ENCODE measurements at regions not wholly inside any gene's neighbourhood (a gene's known extent, or its start where the extent isn't known, plus 50 kb on each side); places are given as distances from the start of the nearest gene placed in this dataset.
A peak's percentile ranks its signal among the peaks of the same experiment; 100 is the strongest.

- intact Hi-C loops (cut with DNase I) = no loop called here
- DNase-seq = no peak
- WGBS, 3 donors = 70 to 72% (median 71%) methylated on average over 9 of the region's 9 CpGs
- Histone ChIP-seq H3K4me3 (no peak overlapping the region), H3K27ac (no peak overlapping the region), H3K9me3 (no peaks in the 10 kb centered on the region), H3K36me3 (no peaks in the 10 kb centered on the region), H3K27me3 (no peaks in the 10 kb centered on the region), H3K4me1 (ENCODE audit: insufficient read depth) (no peaks in the 10 kb centered on the region)
- TF ChIP-seq EP300 (IDR thresholded peaks at IDR 0.05) = no peak
- TF ChIP-seq POLR2A (IDR thresholded peaks at IDR 0.05) = no peak
- TF ChIP-seq CTCF (IDR thresholded peaks at IDR 0.05) = no peak
Observed at GRCh38 chr17:34445101-34445500, 82.1 kb upstream of the CCL1 start.

GRCh38 chr17:34443619-34444469 is 80.8 kb upstream of the CCL1 start:
- H3K36me3 ChIP-seq = no peaks in the 10 kb centered on the region
- no peaks in the 10 kb centered on the region for H3K27me3 ChIP-seq
- peak in 2 of 5 donors; percentile 25 to 39 for DNase-seq
- no peak overlapping the region for H3K27ac ChIP-seq
- no peaks in the 10 kb centered on the region for H3K4me1 ChIP-seq (ENCODE audit: insufficient read depth)
- H3K4me3 ChIP-seq = no peak overlapping the region
- WGBS, 3 donors = 38 to 53% (median 45%) methylated on average over 11 to 12 of the region's 12 CpGs
- TF ChIP-seq EP300 (IDR thresholded peaks at IDR 0.05) = no peak
- no peak for TF ChIP-seq CTCF (IDR thresholded peaks at IDR 0.05)
- intact Hi-C loops (cut with DNase I) = no loop called here
- H3K9me3 ChIP-seq = no peaks in the 10 kb centered on the region

- H3K36me3 ChIP-seq = no peaks in the 10 kb centered on the region
- intact Hi-C loops (cut with DNase I) = no loop called here
- no peak overlapping the region for H3K27ac ChIP-seq
- H3K27me3 ChIP-seq = no peaks in the 10 kb centered on the region
- TF ChIP-seq CTCF (IDR thresholded peaks at IDR 0.05) (no peak), EP300 (IDR thresholded peaks at IDR 0.05) (no peak), POLR2A (IDR thresholded peaks at IDR 0.05) (no peak)
- no peaks in the 10 kb centered on the region for H3K9me3 ChIP-seq
- no peak for DNase-seq
- H3K4me1 ChIP-seq (ENCODE audit: insufficient read depth) = no peaks in the 10 kb centered on the region
- WGBS, 3 donors = 29 to 40% (median 38%) methylated on average over 10 of the region's 10 CpGs
- H3K4me3 ChIP-seq = no peak overlapping the region
Observed at GRCh38 chr17:34442387-34443111, 79.5 kb upstream of the CCL1 start.

GRCh38 chr17:34437188-34437587 is 74.2 kb upstream of the CCL1 start:
- Histone ChIP-seq H3K27ac (no peak overlapping the region), H3K36me3 (no peaks in the 10 kb centered on the region)
- TF ChIP-seq POLR2A (IDR thresholded peaks at IDR 0.05) = no peak
- TF ChIP-seq EP300 (IDR thresholded peaks at IDR 0.05) = no peak
- TF ChIP-seq CTCF (IDR thresholded peaks at IDR 0.05) = no peak

More at GRCh38 chr17:34437188-34437587, 74.2 kb upstream of the CCL1 start:
- Histone ChIP-seq H3K4me3 (no peak overlapping the region), H3K9me3 (no peaks in the 10 kb centered on the region), H3K27me3 (no peaks in the 10 kb centered on the region), H3K4me1 (ENCODE audit: insufficient read depth) (no peaks in the 10 kb centered on the region)
- intact Hi-C loops (cut with DNase I) = loop anchor here in 1 of 4 donors (10.0 kb wide), 1 partner anchor 58 kb away; no protein-coding TSS in a partner anchor
- WGBS, 3 donors = 73 to 82% (median 73%) methylated on average over 8 of the region's 8 CpGs
- DNase-seq = no peak
